ENCODE measurements at regions not wholly inside any gene's neighbourhood (a gene's known extent, or its start where the extent isn't known, plus 50 kb on each side); places are given as distances from the start of the nearest gene placed in this dataset.
"Not testable (repeated sequence)": the region's sequence is repeated elsewhere in the genome, so short reads cannot be mapped to it uniquely, and the experiment has no call there.

DNA sequence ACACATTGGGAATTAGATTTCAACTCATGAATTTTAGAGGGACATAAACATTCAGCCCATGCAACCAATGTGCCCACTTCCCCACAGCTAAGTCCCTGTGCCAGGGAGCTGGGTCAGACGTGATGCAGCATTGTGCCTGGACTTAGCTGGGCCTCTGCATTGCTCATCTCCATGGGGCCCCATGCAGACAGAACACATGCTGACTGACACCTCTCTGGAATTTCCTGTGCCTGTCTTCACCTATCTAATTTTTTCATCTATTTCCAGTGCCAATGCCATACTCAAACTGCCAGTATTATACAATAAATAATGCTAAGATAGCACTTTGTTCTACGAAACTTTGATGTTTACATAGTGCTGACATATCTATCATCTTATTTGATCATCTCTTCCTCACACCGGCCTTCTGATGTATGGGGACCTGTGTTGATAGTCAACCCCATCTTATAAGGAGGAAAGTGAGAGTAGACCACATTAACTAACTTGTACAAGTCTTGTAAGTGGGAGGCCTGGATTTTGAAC lies 92.2 kb downstream of the CDC42EP3 start:
- Histone ChIP-seq H3K79me2 (ENCODE audit: insufficient read depth, low read length) (no peaks in the 10 kb centered on the region), H3K9ac (ENCODE audit: low read length) (no peak overlapping the region), H4K20me1 (ENCODE audit: insufficient read depth, low read length) (no peaks in the 10 kb centered on the region), H3K27me3 (ENCODE audit: insufficient read depth, low read length) (no peaks in the 10 kb centered on the region), H3K27ac (ENCODE audit: low read depth, low read length, poor library complexity, severe bottlenecking) (no peak overlapping the region), H3F3A (ENCODE audit: insufficient read depth, low read length) (no peaks in the 10 kb centered on the region), H3K4me3 (ENCODE audit: low read depth, low read length, poor library complexity, severe bottlenecking) (no peak overlapping the region), H2AFZ (ENCODE audit: low read length) (no peak overlapping the region), H3K9me3 (ENCODE audit: low read length) (no peaks in the 10 kb centered on the region), H3K4me2 (ENCODE audit: low read length) (no peak overlapping the region), H3K4me1 (ENCODE audit: insufficient read depth, low read length, severe bottlenecking) (no peaks in the 10 kb centered on the region), H3K36me3 (ENCODE audit: insufficient read depth, low read length) (no peaks in the 10 kb centered on the region), H3K9me2 (ENCODE audit: low read depth, low read length) (no peaks in the 10 kb centered on the region)
- no peak for TF ChIP-seq EZH2 (IDR thresholded peaks at IDR 0.05; ENCODE audit: borderline replicate concordance, low read length)
- TF ChIP-seq, protein P1, sequence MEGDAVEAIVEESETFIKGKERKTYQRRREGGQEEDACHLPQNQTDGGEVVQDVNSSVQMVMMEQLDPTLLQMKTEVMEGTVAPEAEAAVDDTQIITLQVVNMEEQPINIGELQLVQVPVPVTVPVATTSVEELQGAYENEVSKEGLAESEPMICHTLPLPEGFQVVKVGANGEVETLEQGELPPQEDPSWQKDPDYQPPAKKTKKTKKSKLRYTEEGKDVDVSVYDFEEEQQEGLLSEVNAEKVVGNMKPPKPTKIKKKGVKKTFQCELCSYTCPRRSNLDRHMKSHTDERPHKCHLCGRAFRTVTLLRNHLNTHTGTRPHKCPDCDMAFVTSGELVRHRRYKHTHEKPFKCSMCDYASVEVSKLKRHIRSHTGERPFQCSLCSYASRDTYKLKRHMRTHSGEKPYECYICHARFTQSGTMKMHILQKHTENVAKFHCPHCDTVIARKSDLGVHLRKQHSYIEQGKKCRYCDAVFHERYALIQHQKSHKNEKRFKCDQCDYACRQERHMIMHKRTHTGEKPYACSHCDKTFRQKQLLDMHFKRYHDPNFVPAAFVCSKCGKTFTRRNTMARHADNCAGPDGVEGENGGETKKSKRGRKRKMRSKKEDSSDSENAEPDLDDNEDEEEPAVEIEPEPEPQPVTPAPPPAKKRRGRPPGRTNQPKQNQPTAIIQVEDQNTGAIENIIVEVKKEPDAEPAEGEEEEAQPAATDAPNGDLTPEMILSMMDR (IDR thresholded peaks at IDR 0.05; ENCODE audit: low read length) = no peak

DNA sequence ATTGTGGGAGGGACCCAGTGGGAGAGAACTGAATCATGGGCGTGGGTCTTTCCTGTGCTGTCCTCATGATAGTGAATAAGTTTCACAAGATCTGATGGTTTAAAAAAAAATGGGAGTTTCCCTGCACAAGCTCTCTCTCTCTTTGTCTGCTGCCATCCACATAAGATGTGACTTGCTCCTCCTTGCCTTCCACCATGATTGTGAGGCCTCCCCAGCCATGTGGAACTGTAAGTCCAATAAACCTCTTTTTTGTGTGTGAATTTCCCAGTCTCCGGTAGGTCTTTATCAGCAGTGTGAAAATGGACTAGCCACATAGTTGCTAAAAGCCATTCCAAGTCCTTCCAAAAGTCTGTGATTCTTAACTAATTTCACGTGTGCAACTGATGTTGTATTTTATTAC lies 91.5 kb downstream of the CDC42EP3 start:
- not testable (repeated sequence) for H3K9me2 ChIP-seq (ENCODE audit: low read depth, low read length); H3K4me1 ChIP-seq (ENCODE audit: insufficient read depth, low read length, severe bottlenecking); H2AFZ ChIP-seq (ENCODE audit: low read length); H3K4me3 ChIP-seq (ENCODE audit: low read depth, low read length, poor library complexity, severe bottlenecking); H3F3A ChIP-seq (ENCODE audit: insufficient read depth, low read length); H3K36me3 ChIP-seq (ENCODE audit: insufficient read depth, low read length); H3K4me2 ChIP-seq (ENCODE audit: low read length); H3K9ac ChIP-seq (ENCODE audit: low read length); H3K27me3 ChIP-seq (ENCODE audit: insufficient read depth, low read length); H4K20me1 ChIP-seq (ENCODE audit: insufficient read depth, low read length); H3K27ac ChIP-seq (ENCODE audit: low read depth, low read length, poor library complexity, severe bottlenecking); H3K79me2 ChIP-seq (ENCODE audit: insufficient read depth, low read length); H3K9me3 ChIP-seq (ENCODE audit: low read length)

DNA sequence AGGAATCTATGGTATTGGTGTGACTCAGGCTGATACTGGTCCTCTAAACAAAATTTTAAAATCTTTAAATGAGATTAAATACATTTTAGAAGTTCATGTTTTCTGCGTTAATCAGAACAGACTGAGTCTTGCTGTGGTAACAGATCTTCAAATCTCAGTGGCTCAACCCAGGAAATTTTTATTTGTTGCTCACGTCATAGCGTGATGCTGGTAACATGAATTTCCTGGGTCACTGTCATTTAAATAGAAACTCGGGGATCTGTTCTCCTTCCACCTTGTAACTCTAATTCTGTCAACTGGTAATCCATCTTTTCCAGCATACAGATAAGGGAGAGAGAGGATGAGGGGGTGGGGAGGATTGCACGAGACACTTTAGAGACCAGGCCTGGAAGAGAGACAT lies 90.0 kb downstream of the CDC42EP3 start:
- H3K79me2 ChIP-seq (ENCODE audit: insufficient read depth, low read length) = no peaks in the 10 kb centered on the region
- no peaks in the 10 kb centered on the region for H3K27me3 ChIP-seq (ENCODE audit: insufficient read depth, low read length)
- H3K4me3 ChIP-seq (ENCODE audit: low read depth, low read length, poor library complexity, severe bottlenecking) = no peak overlapping the region
- H3K36me3 ChIP-seq (ENCODE audit: insufficient read depth, low read length) = no peaks in the 10 kb centered on the region
- no peaks in the 10 kb centered on the region for H3K9me2 ChIP-seq (ENCODE audit: low read depth, low read length)
- H3K4me2 ChIP-seq (ENCODE audit: low read length) = no peak overlapping the region
- TF ChIP-seq EZH2 (IDR thresholded peaks at IDR 0.05; ENCODE audit: borderline replicate concordance, low read length) = no peak
- TF ChIP-seq, protein P1 (IDR thresholded peaks at IDR 0.05; ENCODE audit: low read length) = no peak
- H4K20me1 ChIP-seq (ENCODE audit: insufficient read depth, low read length) = no peaks in the 10 kb centered on the region
- H3K9ac ChIP-seq (ENCODE audit: low read length) = no peak overlapping the region
- H3F3A ChIP-seq (ENCODE audit: insufficient read depth, low read length) = no peaks in the 10 kb centered on the region
- no peaks in the 10 kb centered on the region for H3K4me1 ChIP-seq (ENCODE audit: insufficient read depth, low read length, severe bottlenecking)
- no peaks in the 10 kb centered on the region for H3K9me3 ChIP-seq (ENCODE audit: low read length)
- no peak overlapping the region for H3K27ac ChIP-seq (ENCODE audit: low read depth, low read length, poor library complexity, severe bottlenecking)
- H2AFZ ChIP-seq (ENCODE audit: low read length) = no peak overlapping the region

DNA sequence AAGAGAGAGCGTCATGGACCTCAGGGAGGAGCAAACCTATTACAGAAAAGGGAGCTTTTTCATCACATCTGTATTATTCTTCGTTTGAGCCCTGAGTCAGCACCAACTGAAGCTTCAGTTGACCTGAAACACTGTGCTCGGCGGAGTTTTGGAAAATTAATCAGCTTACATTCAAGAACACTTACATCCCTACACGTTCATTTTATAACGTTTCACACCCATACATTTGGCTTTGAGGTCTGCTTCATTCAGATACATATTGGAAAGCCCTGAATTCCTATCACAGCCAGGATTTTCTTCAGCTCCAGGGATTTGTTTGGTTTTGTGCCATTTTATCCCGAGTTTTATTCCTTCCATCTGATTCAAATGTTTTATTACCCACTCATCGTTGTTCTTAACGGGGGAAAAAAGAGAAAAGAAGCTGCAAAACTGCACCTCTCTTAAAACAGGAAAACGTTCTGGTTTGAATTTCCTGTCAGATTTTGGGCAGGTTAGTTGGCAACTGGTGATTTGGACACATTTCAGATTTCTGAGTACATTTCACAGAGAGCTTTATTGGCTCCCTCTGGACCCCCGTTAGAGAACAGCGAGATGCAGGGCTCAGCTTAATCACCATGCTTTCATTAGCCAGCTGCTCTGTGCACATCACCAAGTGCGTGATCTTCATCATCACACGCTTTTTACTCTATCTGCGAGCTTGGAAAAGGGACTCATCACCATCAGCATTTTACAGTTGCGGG lies 88.8 kb downstream of the CDC42EP3 start:
- Histone ChIP-seq H3K9ac (ENCODE audit: low read length) (no peak overlapping the region), H3K4me2 (ENCODE audit: low read length) (no peak overlapping the region), H2AFZ (ENCODE audit: low read length) (no peak overlapping the region), H3K9me2 (ENCODE audit: low read depth, low read length) (no peaks in the 10 kb centered on the region), H3K9me3 (ENCODE audit: low read length) (no peaks in the 10 kb centered on the region), H3K27ac (ENCODE audit: low read depth, low read length, poor library complexity, severe bottlenecking) (no peak overlapping the region), H3K4me3 (ENCODE audit: low read depth, low read length, poor library complexity, severe bottlenecking) (no peak overlapping the region), H3K36me3 (ENCODE audit: insufficient read depth, low read length) (no peaks in the 10 kb centered on the region), H3K27me3 (ENCODE audit: insufficient read depth, low read length) (no peaks in the 10 kb centered on the region), H3F3A (ENCODE audit: insufficient read depth, low read length) (no peaks in the 10 kb centered on the region), H3K4me1 (ENCODE audit: insufficient read depth, low read length, severe bottlenecking) (no peaks in the 10 kb centered on the region), H3K79me2 (ENCODE audit: insufficient read depth, low read length) (no peaks in the 10 kb centered on the region), H4K20me1 (ENCODE audit: insufficient read depth, low read length) (no peaks in the 10 kb centered on the region)
- TF ChIP-seq, protein P1 (IDR thresholded peaks at IDR 0.05; ENCODE audit: low read length) = no peak
- no peak for TF ChIP-seq EZH2 (IDR thresholded peaks at IDR 0.05; ENCODE audit: borderline replicate concordance, low read length)
